Nephron progenitor cell (in vitro differentiated cells): ENCODE measurements at regions not wholly inside any gene's neighbourhood (a gene's known extent, or its start where the extent isn't known, plus 50 kb on each side); places are given as distances from the start of the nearest gene placed in this dataset.

Source experiments
- DNase-seq: peaks from one replicate; pipeline ENCODE4 v3.0.0; 2021
- H3K27ac Mint-ChIP-seq: 2 replicates; pipeline ENCODE4 v1.8.0; 2021; ENCODE audit warnings: mild to moderate bottlenecking, moderate library complexity, mixed read lengths
- H3K27me3 Mint-ChIP-seq: 2 replicates; pipeline ENCODE4 v1.8.0; 2021; ENCODE audit warnings: mild to moderate bottlenecking, low read depth, mixed read lengths; ENCODE audit not compliant: poor library complexity
- H3K36me3 Mint-ChIP-seq: 2 replicates; pipeline ENCODE4 v1.8.0; 2021; ENCODE audit warnings: low read depth, mixed read lengths
- H3K4me1 Mint-ChIP-seq: 2 replicates; pipeline ENCODE4 v1.8.0; 2021; ENCODE audit warnings: mixed read lengths
- H3K4me3 Mint-ChIP-seq: 2 replicates; pipeline ENCODE4 v1.8.0; 2021; ENCODE audit warnings: mild to moderate bottlenecking, moderate library complexity, mixed read lengths
- H3K9me3 Mint-ChIP-seq: 2 replicates; pipeline ENCODE4 v1.8.0; 2021; ENCODE audit warnings: mild to moderate bottlenecking, moderate library complexity, mixed read lengths
- CTCF ChIP-seq: fragments of 200-600 bp; sonication (generic); IDR thresholded peaks from 2 replicates; pipeline ENCODE4 v1.5.0; 2021; ENCODE audit warnings: antibody characterized with exemption

GRCh38 chr2:60603533-60604190 lies 50.2 kb upstream of the BCL11A start:
- Mint-ChIP-seq H3K27ac (no peak overlapping the region), H3K4me3 (no peak overlapping the region), H3K4me1 (peaks cover 17% of the 10 kb centered on the region), H3K9me3 (peaks cover 28% of the 10 kb centered on the region), H3K27me3 (peaks cover 8% of the 10 kb centered on the region), H3K36me3 (no peaks in the 10 kb centered on the region)
- no peak for TF ChIP-seq CTCF
- no peak for DNase-seq

- Mint-ChIP-seq H3K27me3 (peaks cover 3% of the 10 kb centered on the region), H3K27ac (no peak overlapping the region), H3K36me3 (no peaks in the 10 kb centered on the region), H3K4me3 (no peak overlapping the region), H3K4me1 (peaks cover 21% of the 10 kb centered on the region), H3K9me3 (peaks cover 27% of the 10 kb centered on the region)
- TF ChIP-seq CTCF: no peak
- no peak for DNase-seq
Measured at GRCh38 chr2:60604486-60605064, 51.1 kb upstream of the BCL11A start.

- no peaks in the 10 kb centered on the region for H3K27me3 Mint-ChIP-seq
- peaks cover 14% of the 10 kb centered on the region for H3K9me3 Mint-ChIP-seq
- H3K4me3 Mint-ChIP-seq: no peak overlapping the region
- peaks cover 21% of the 10 kb centered on the region for H3K4me1 Mint-ChIP-seq
- TF ChIP-seq CTCF: no peak
- no peaks in the 10 kb centered on the region for H3K36me3 Mint-ChIP-seq
- H3K27ac Mint-ChIP-seq: no peak overlapping the region
- DNase-seq: no peak
Measured at GRCh38 chr2:60605866-60606265, 52.4 kb upstream of the BCL11A start.

- Mint-ChIP-seq H3K4me1 (peaks cover 5% of the 10 kb centered on the region), H3K27me3 (peaks cover 2% of the 10 kb centered on the region), H3K4me3 (no peak overlapping the region), H3K27ac (no peak overlapping the region), H3K36me3 (no peaks in the 10 kb centered on the region), H3K9me3 (peaks cover 4% of the 10 kb centered on the region)
- TF ChIP-seq CTCF: no peak
- no peak for DNase-seq
Measured at GRCh38 chr2:60608679-60609078, 55.2 kb upstream of the BCL11A start.

- peaks cover 5% of the 10 kb centered on the region for H3K4me1 Mint-ChIP-seq
Measured at GRCh38 chr2:60612033-60612432, 58.6 kb upstream of the BCL11A start.

More at GRCh38 chr2:60612033-60612432, 58.6 kb upstream of the BCL11A start:
- Mint-ChIP-seq H3K9me3 (peaks cover 3% of the 10 kb centered on the region), H3K27ac (no peak overlapping the region), H3K36me3 (no peaks in the 10 kb centered on the region), H3K4me3 (no peak overlapping the region), H3K27me3 (peaks cover 2% of the 10 kb centered on the region)
- TF ChIP-seq CTCF: no peak
- DNase-seq: no peak
